MM.1S (cell line): ENCODE measurements at regions not wholly inside any gene's neighbourhood (a gene's known extent, or its start where the extent isn't known, plus 50 kb on each side); places are given as distances from the start of the nearest gene placed in this dataset.

Experiments used
- EZH2 ChIP-seq: fragments of 300-600 bp; sonication (generic); optimal IDR thresholded peaks from 2 replicates; pipeline ENCODE3; 2017; ENCODE audit warnings: low read depth, mild to moderate bottlenecking, antibody characterized with exemption, low read length, mixed read lengths
- EZH2phosphoT487 ChIP-seq: fragments of 300-600 bp; sonication (generic); IDR thresholded peaks from 2 replicates; pipeline ENCODE4 v1.6.1; 2018; ENCODE audit warnings: antibody characterized with exemption, low read length
- TF ChIP-seq, protein P1 (sequence below): fragments of 300-600 bp; sonication (generic); IDR thresholded peaks from 2 replicates; pipeline ENCODE4 v1.5.1; 2016; ENCODE audit warnings: antibody characterized with exemption, low read length, mixed read lengths

- TF ChIP-seq, protein P1, sequence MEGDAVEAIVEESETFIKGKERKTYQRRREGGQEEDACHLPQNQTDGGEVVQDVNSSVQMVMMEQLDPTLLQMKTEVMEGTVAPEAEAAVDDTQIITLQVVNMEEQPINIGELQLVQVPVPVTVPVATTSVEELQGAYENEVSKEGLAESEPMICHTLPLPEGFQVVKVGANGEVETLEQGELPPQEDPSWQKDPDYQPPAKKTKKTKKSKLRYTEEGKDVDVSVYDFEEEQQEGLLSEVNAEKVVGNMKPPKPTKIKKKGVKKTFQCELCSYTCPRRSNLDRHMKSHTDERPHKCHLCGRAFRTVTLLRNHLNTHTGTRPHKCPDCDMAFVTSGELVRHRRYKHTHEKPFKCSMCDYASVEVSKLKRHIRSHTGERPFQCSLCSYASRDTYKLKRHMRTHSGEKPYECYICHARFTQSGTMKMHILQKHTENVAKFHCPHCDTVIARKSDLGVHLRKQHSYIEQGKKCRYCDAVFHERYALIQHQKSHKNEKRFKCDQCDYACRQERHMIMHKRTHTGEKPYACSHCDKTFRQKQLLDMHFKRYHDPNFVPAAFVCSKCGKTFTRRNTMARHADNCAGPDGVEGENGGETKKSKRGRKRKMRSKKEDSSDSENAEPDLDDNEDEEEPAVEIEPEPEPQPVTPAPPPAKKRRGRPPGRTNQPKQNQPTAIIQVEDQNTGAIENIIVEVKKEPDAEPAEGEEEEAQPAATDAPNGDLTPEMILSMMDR = no peak
- TF ChIP-seq EZH2phosphoT487 = no peak
- no peak for TF ChIP-seq EZH2
Observed at GRCh38 chr10:33410860-33411234, 76.4 kb upstream of the NRP1 start.
